Psoas muscle (tissue), 7 donors: ENCODE measurements at regions not wholly inside any gene's neighbourhood (a gene's known extent, or its start where the extent isn't known, plus 50 kb on each side); places are given as distances from the start of the nearest gene placed in this dataset.

Source experiments
- ATAC-seq, 4 donors: fragments of 200-7000 bp; cut with Tn5 transposase; one replicate each; pipeline ENCODE4 v1.9.1; 2020; ENCODE audit warnings: moderate library complexity in 3 of 4, mild to moderate bottlenecking in 2 of 4
- DNase-seq, 2 donors: peaks; one replicate each; pipeline ENCODE4 v3.0.0-alpha.2; 2020
- H3K27ac ChIP-seq: fragments of 200-600 bp; one replicate; pipeline ENCODE4 v1.8.0; 2022
- H3K27me3 ChIP-seq, 3 donors: fragments of 200-600 bp in 1 of 3; one replicate each; pipeline versions ENCODE4 v1.6.1 to v1.8.0; 2013 to 2022; ENCODE audit warnings: low read length in 2 of 3, mild to moderate bottlenecking in 2 of 3, moderate library complexity in 1 of 3; ENCODE audit not compliant: insufficient read depth in 3 of 3
- H3K36me3 ChIP-seq, 2 donors: fragments of 200-600 bp in 1 of 2; one replicate each; pipeline versions ENCODE4 v1.6.1 to v1.8.0; 2013 to 2022; ENCODE audit warnings: low read depth in 1 of 2, mild to moderate bottlenecking in 1 of 2, moderate library complexity in 1 of 2; ENCODE audit not compliant: insufficient read depth in 1 of 2
- H3K4me1 ChIP-seq: fragments of 200-600 bp; one replicate; pipeline ENCODE4 v1.8.0; 2022
- H3K4me3 ChIP-seq: fragments of 200-600 bp; one replicate; pipeline ENCODE4 v1.8.0; 2022; ENCODE audit warnings: mild to moderate bottlenecking
- H3K9me3 ChIP-seq: fragments of 200-600 bp; one replicate; pipeline ENCODE4 v1.8.0; 2022
- CTCF ChIP-seq: fragments of 200-600 bp; IDR thresholded peaks from one replicate; pipeline ENCODE4 v1.8.0; 2022; ENCODE audit warnings: antibody characterized with exemption
- WGBS, 3 donors: extraction: QIAGEN DNeasy Blood & Tissue Kit; methylation state at CpG; one replicate each; pipeline versions ENCODE4 v1.1.6 to v1.1.7; 2013; 5-methylcytosine and 5-hydroxymethylcytosine counted together
- intact Hi-C, 2 donors: fragments of 100-400 bp; cut with DNase I; formaldehyde crosslinking; loops; one replicate each; pipeline versions ENCODE4 v1.11.0 to v1.14.2; 2022
- donor health status: healthy with polysubstance abuse.
- donor health status: DM: no; HTN: no; CAD: no; lungs with moderate emphysema.
- donor health status: Bipolar disorder and iron deficiency.
- donor health status: healthy.
- donor health status: DM: yes; HTN: yes; CAD: no.
- donor health status: DM: no; HTN: no; CAD: no.
- donor health status: DM: yes; HTN: yes; CAD: no.

- no peak overlapping the region for H3K4me3 ChIP-seq
- H3K36me3 ChIP-seq, result no peaks in the 10 kb centered on the region
- intact Hi-C loops, result no loop called here
- no peaks in the 10 kb centered on the region for H3K27me3 ChIP-seq
- ATAC-seq (no peak), DNase-seq (no peak)
- no peak overlapping the region for H3K27ac ChIP-seq
- no peak for TF ChIP-seq CTCF
- no peaks in the 10 kb centered on the region for H3K4me1 ChIP-seq
- 37 to 54% (median 42%) methylated on average over 3 of the region's 3 CpGs for WGBS, 3 donors
- no peaks in the 10 kb centered on the region for H3K9me3 ChIP-seq
These were observed 242.1 kb downstream of the SOD2 start for GRCh38 chr6:159450815-159451465.

GRCh38 chr6:159446340-159446739, 246.7 kb downstream of the SOD2 start:
- H3K27ac ChIP-seq, result no peak overlapping the region
- peaks cover 0 to 12% (median 4%) of the 10 kb centered on the region in 3 donors for H3K27me3 ChIP-seq
- H3K4me1 ChIP-seq, result no peaks in the 10 kb centered on the region
- intact Hi-C loops, result no loop called here
- H3K36me3 ChIP-seq, result no peaks in the 10 kb centered on the region
- DNase-seq, result no peak
- ATAC-seq, result no peak
- WGBS, 3 donors, result 65 to 76% (median 72%) methylated on average over 6 of the region's 6 CpGs
- H3K9me3 ChIP-seq, result no peaks in the 10 kb centered on the region
- no peak for TF ChIP-seq CTCF
- H3K4me3 ChIP-seq, result no peak overlapping the region

GRCh38 chr6:159445351-159445750, 247.7 kb downstream of the SOD2 start:
- H3K36me3 ChIP-seq, result no peaks in the 10 kb centered on the region
- H3K9me3 ChIP-seq, result no peaks in the 10 kb centered on the region
- no peak for TF ChIP-seq CTCF
- no peak overlapping the region for H3K27ac ChIP-seq
- 93 to 95% (median 94%) methylated on average over 4 of the region's 4 CpGs for WGBS, 3 donors
- H3K4me1 ChIP-seq, result no peaks in the 10 kb centered on the region
- ATAC-seq (peak in 1 of 4 donors; percentile 21), DNase-seq (no peak)
- H3K27me3 ChIP-seq, result peaks cover 0 to 12% (median 4%) of the 10 kb centered on the region in 3 donors
- H3K4me3 ChIP-seq, result no peak overlapping the region
- intact Hi-C loops, result no loop called here

GRCh38 chr6:159444056-159444760, 248.8 kb downstream of the SOD2 start:
- 25 to 42% (median 26%) methylated on average over 8 of the region's 8 CpGs for WGBS, 3 donors
- ATAC-seq, result no peak
- Histone ChIP-seq H3K27ac (no peak overlapping the region), H3K4me1 (no peaks in the 10 kb centered on the region), H3K4me3 (no peak overlapping the region), H3K27me3 (peaks cover 0 to 12% (median 4%) of the 10 kb centered on the region in 3 donors), H3K36me3 (no peaks in the 10 kb centered on the region), H3K9me3 (no peaks in the 10 kb centered on the region)
- TF ChIP-seq CTCF, result no peak
- DNase-seq, result no peak
- intact Hi-C loops, result no loop called here
